ENCODE measurements at regions not wholly inside any gene's neighbourhood (a gene's known extent, or its start where the extent isn't known, plus 50 kb on each side); places are given as distances from the start of the nearest gene placed in this dataset.

DNA sequence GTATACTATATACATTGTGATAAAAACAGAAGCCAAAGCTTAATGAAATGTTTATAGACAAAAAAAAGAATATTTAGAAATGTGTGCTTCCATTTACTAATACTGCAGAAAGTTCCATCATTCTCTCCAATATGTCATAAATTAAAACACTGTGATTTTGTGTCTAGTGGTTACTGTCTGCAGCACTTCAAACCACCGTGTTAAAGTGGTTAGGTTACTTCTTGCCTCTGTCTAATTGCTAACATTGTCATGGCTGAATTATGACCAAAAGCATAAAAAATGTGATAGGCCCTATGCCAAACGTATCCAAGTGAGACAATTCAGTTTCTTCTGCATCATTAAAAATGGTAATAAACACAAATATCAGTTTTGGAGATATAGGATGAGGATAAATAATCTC is 52.7 kb upstream of the CST5 start:
- TF ChIP-seq, protein P1, sequence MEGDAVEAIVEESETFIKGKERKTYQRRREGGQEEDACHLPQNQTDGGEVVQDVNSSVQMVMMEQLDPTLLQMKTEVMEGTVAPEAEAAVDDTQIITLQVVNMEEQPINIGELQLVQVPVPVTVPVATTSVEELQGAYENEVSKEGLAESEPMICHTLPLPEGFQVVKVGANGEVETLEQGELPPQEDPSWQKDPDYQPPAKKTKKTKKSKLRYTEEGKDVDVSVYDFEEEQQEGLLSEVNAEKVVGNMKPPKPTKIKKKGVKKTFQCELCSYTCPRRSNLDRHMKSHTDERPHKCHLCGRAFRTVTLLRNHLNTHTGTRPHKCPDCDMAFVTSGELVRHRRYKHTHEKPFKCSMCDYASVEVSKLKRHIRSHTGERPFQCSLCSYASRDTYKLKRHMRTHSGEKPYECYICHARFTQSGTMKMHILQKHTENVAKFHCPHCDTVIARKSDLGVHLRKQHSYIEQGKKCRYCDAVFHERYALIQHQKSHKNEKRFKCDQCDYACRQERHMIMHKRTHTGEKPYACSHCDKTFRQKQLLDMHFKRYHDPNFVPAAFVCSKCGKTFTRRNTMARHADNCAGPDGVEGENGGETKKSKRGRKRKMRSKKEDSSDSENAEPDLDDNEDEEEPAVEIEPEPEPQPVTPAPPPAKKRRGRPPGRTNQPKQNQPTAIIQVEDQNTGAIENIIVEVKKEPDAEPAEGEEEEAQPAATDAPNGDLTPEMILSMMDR (IDR thresholded peaks at IDR 0.05): no peak
- TF ChIP-seq POLR2A (IDR thresholded peaks at IDR 0.05): no peak

Measured in heart left ventricle (tissue), 13 donors.